Activated CD4-positive, alpha-beta memory T cell treated with anti-CD3 and anti-CD28 coated beads, Interleukin-2, amount 10 ng/mL, durations not matched to agents 7 days and 5 days (primary cell): ENCODE measurements at regions not wholly inside any gene's neighbourhood (a gene's known extent, or its start where the extent isn't known, plus 50 kb on each side); places are given as distances from the start of the nearest gene placed in this dataset.

Experiments
- CTCF ChIA-PET: fragments of 350-600 bp; sonication (Branson Sonifier 250); formaldehyde crosslinking; loops from one replicate; lab custom pipeline; 2021; ENCODE audit warnings: antibody characterized with exemption, inconsistent platforms; lab: Charles Lee
- POLR2A ChIA-PET: fragments of 350-600 bp; sonication (Branson Sonifier 250); formaldehyde crosslinking; loops from one replicate; lab custom pipeline; 2021; ENCODE audit warnings: antibody characterized with exemption; lab: Charles Lee
- DNase-seq: peaks from one replicate; pipeline ENCODE4 v3.0.0-alpha.2; 2020
- H3K27ac Mint-ChIP-seq: one replicate; pipeline ENCODE4 v1.8.0; 2021; ENCODE audit warnings: mild to moderate bottlenecking, mixed read lengths
- H3K27me3 Mint-ChIP-seq: one replicate; pipeline ENCODE4 v1.8.0; 2021; ENCODE audit warnings: mixed read lengths
- H3K36me3 Mint-ChIP-seq: one replicate; pipeline ENCODE4 v1.8.0; 2021; ENCODE audit warnings: low read depth, mixed read lengths
- H3K4me1 Mint-ChIP-seq: one replicate; pipeline ENCODE4 v1.8.0; 2021; ENCODE audit warnings: mixed read lengths
- H3K4me3 Mint-ChIP-seq: one replicate; pipeline ENCODE4 v1.8.0; 2021; ENCODE audit warnings: mild to moderate bottlenecking, mixed read lengths
- H3K9me3 Mint-ChIP-seq: one replicate; pipeline ENCODE4 v1.8.0; 2021; ENCODE audit warnings: mixed read lengths

GRCh38 chr2:3079959-3080948 lies 297.4 kb downstream of the EIPR1 start:
- DNase-seq = no peak
- POLR2A ChIA-PET = no interaction called here
- no peak overlapping the region for H3K4me3 Mint-ChIP-seq
- H3K4me1 Mint-ChIP-seq = no peaks in the 10 kb centered on the region
- CTCF ChIA-PET = no interaction called here
- peaks cover under 1% of the 10 kb centered on the region for H3K9me3 Mint-ChIP-seq
- no peak overlapping the region for H3K27ac Mint-ChIP-seq
- H3K27me3 Mint-ChIP-seq = peaks cover 6% of the 10 kb centered on the region
- no peaks in the 10 kb centered on the region for H3K36me3 Mint-ChIP-seq

GRCh38 chr2:3079466-3079865 lies 298.2 kb downstream of the EIPR1 start:
- no peak overlapping the region for H3K4me3 Mint-ChIP-seq
- CTCF ChIA-PET = no interaction called here
- no peaks in the 10 kb centered on the region for H3K4me1 Mint-ChIP-seq

GRCh38 chr2:3078684-3079083 lies 298.9 kb downstream of the EIPR1 start:
- ChIA-PET CTCF (no interaction called here), POLR2A (no interaction called here)
- Mint-ChIP-seq H3K27me3 (peaks cover 6% of the 10 kb centered on the region), H3K36me3 (no peaks in the 10 kb centered on the region), H3K9me3 (no peaks in the 10 kb centered on the region), H3K4me1 (no peaks in the 10 kb centered on the region), H3K27ac (no peak overlapping the region), H3K4me3 (no peak overlapping the region)
- no peak for DNase-seq

More at GRCh38 chr2:3079466-3079865, 298.2 kb downstream of the EIPR1 start:
- POLR2A ChIA-PET = no interaction called here
- Mint-ChIP-seq H3K27me3 (peaks cover 6% of the 10 kb centered on the region), H3K9me3 (no peaks in the 10 kb centered on the region), H3K27ac (no peak overlapping the region), H3K36me3 (no peaks in the 10 kb centered on the region)
- DNase-seq = no peak

- no peak for DNase-seq
- ChIA-PET CTCF (no interaction called here), POLR2A (no interaction called here)
- Mint-ChIP-seq H3K4me1 (no peaks in the 10 kb centered on the region), H3K27me3 (no peaks in the 10 kb centered on the region), H3K36me3 (no peaks in the 10 kb centered on the region), H3K4me3 (no peak overlapping the region), H3K27ac (no peak overlapping the region), H3K9me3 (no peaks in the 10 kb centered on the region)
Observed at GRCh38 chr2:3076848-3077642, 300.6 kb downstream of the EIPR1 start.

- Mint-ChIP-seq H3K27ac (no peak overlapping the region), H3K36me3 (no peaks in the 10 kb centered on the region), H3K9me3 (no peaks in the 10 kb centered on the region), H3K27me3 (no peaks in the 10 kb centered on the region), H3K4me3 (no peak overlapping the region), H3K4me1 (no peaks in the 10 kb centered on the region)
- no peak for DNase-seq
- ChIA-PET POLR2A (no interaction called here), CTCF (no interaction called here)
Observed at GRCh38 chr2:3075991-3076340, 301.7 kb downstream of the EIPR1 start.

GRCh38 chr2:3075316-3075990 lies 302.2 kb downstream of the EIPR1 start:
- CTCF ChIA-PET = no interaction called here
- Mint-ChIP-seq H3K4me1 (no peaks in the 10 kb centered on the region), H3K4me3 (no peak overlapping the region), H3K27me3 (no peaks in the 10 kb centered on the region), H3K9me3 (no peaks in the 10 kb centered on the region), H3K27ac (no peak overlapping the region), H3K36me3 (no peaks in the 10 kb centered on the region)
- POLR2A ChIA-PET = no interaction called here
- no peak for DNase-seq

GRCh38 chr2:3073704-3074103 lies 303.9 kb downstream of the EIPR1 start:
- CTCF ChIA-PET = no interaction called here
- H3K4me3 Mint-ChIP-seq = no peak overlapping the region
- no peak for DNase-seq
- H3K27ac Mint-ChIP-seq = no peak overlapping the region
- no peaks in the 10 kb centered on the region for H3K4me1 Mint-ChIP-seq
- H3K36me3 Mint-ChIP-seq = no peaks in the 10 kb centered on the region
- no peaks in the 10 kb centered on the region for H3K27me3 Mint-ChIP-seq
- H3K9me3 Mint-ChIP-seq = no peaks in the 10 kb centered on the region
- POLR2A ChIA-PET = no interaction called here

- POLR2A ChIA-PET = no interaction called here
- H3K36me3 Mint-ChIP-seq = no peaks in the 10 kb centered on the region
- DNase-seq = no peak
Observed at GRCh38 chr2:3073041-3073595, 304.5 kb downstream of the EIPR1 start.

GRCh38 chr2:3071685-3072263 lies 305.8 kb downstream of the EIPR1 start:
- H3K27ac Mint-ChIP-seq = no peak overlapping the region
- no peak for DNase-seq
- H3K9me3 Mint-ChIP-seq = no peaks in the 10 kb centered on the region
- no peaks in the 10 kb centered on the region for H3K4me1 Mint-ChIP-seq
- no peaks in the 10 kb centered on the region for H3K36me3 Mint-ChIP-seq
- no peaks in the 10 kb centered on the region for H3K27me3 Mint-ChIP-seq
- CTCF ChIA-PET = no interaction called here
- POLR2A ChIA-PET = no interaction called here
- no peak overlapping the region for H3K4me3 Mint-ChIP-seq

More at GRCh38 chr2:3073041-3073595, 304.5 kb downstream of the EIPR1 start:
- Mint-ChIP-seq H3K4me3 (no peak overlapping the region), H3K27me3 (no peaks in the 10 kb centered on the region), H3K4me1 (no peaks in the 10 kb centered on the region), H3K27ac (no peak overlapping the region), H3K9me3 (no peaks in the 10 kb centered on the region)
- CTCF ChIA-PET = no interaction called here

GRCh38 chr2:3066831-3067230 lies 310.8 kb downstream of the EIPR1 start:
- POLR2A ChIA-PET = no interaction called here
- no peaks in the 10 kb centered on the region for H3K4me1 Mint-ChIP-seq
- no peak overlapping the region for H3K4me3 Mint-ChIP-seq
- no peak for DNase-seq
- CTCF ChIA-PET = no interaction called here
- H3K9me3 Mint-ChIP-seq = no peaks in the 10 kb centered on the region
- H3K27me3 Mint-ChIP-seq = no peaks in the 10 kb centered on the region
- H3K36me3 Mint-ChIP-seq = no peaks in the 10 kb centered on the region
- H3K27ac Mint-ChIP-seq = no peak overlapping the region

- no peaks in the 10 kb centered on the region for H3K36me3 Mint-ChIP-seq
- no peak overlapping the region for H3K27ac Mint-ChIP-seq
- no peak overlapping the region for H3K4me3 Mint-ChIP-seq
- no peaks in the 10 kb centered on the region for H3K9me3 Mint-ChIP-seq
- ChIA-PET CTCF (no interaction called here), POLR2A (no interaction called here)
- DNase-seq = no peak
- H3K4me1 Mint-ChIP-seq = no peaks in the 10 kb centered on the region
- no peaks in the 10 kb centered on the region for H3K27me3 Mint-ChIP-seq
Observed at GRCh38 chr2:3065928-3066327, 311.7 kb downstream of the EIPR1 start.

- H3K4me3 Mint-ChIP-seq = no peak overlapping the region
- H3K4me1 Mint-ChIP-seq = no peaks in the 10 kb centered on the region
- no peak overlapping the region for H3K27ac Mint-ChIP-seq
- ChIA-PET CTCF (no interaction called here), POLR2A (no interaction called here)
- H3K36me3 Mint-ChIP-seq = no peaks in the 10 kb centered on the region
- no peaks in the 10 kb centered on the region for H3K9me3 Mint-ChIP-seq
- DNase-seq = no peak
- H3K27me3 Mint-ChIP-seq = no peaks in the 10 kb centered on the region
Observed at GRCh38 chr2:3062476-3063260, 314.9 kb downstream of the EIPR1 start.
